Tibial artery (tissue), 4 donors: ENCODE measurements at regions not wholly inside any gene's neighbourhood (a gene's known extent, or its start where the extent isn't known, plus 50 kb on each side); places are given as distances from the start of the nearest gene placed in this dataset.

Experiments used
- DNase-seq, 2 donors: peaks; one replicate each; pipeline ENCODE4 v3.0.0-alpha.2; 2019
- H3K27ac ChIP-seq, 2 donors: fragments of 200-600 bp; sonication (generic) in 1 of 2; 1 replicate in 1 of 2; 2 replicates in 1 of 2; pipeline ENCODE4 v1.5.1; 2018 to 2019; ENCODE audit warnings: mild to moderate bottlenecking in 1 of 2
- H3K27me3 ChIP-seq, 2 donors: fragments of 200-600 bp; sonication (generic) in 1 of 2; one replicate each; pipeline versions ENCODE4 v1.5.1 to v1.6.0; 2016 to 2019
- H3K36me3 ChIP-seq, 3 donors: fragments of 200-600 bp; sonication (generic) in 2 of 3; one replicate each; pipeline ENCODE4 v1.5.1; 2016 to 2019; ENCODE audit warnings: mild to moderate bottlenecking in 2 of 3
- H3K4me1 ChIP-seq, 4 donors: fragments of 200-600 bp; sonication (generic) in 2 of 4; 1 replicate in 3 of 4; 2 replicates in 1 of 4; pipeline ENCODE4 v1.5.1; 2016 to 2019
- H3K4me3 ChIP-seq, 2 donors: fragments of 200-600 bp; sonication (generic) in 1 of 2; 1 replicate in 1 of 2; 2 replicates in 1 of 2; pipeline ENCODE4 v1.5.1; 2018 to 2019; ENCODE audit warnings: mild to moderate bottlenecking in 2 of 2
- H3K9me3 ChIP-seq, 3 donors: fragments of 200-600 bp; sonication (generic) in 1 of 3; one replicate each; pipeline ENCODE4 v1.5.1; 2016 to 2019
- intact Hi-C: fragments of 100-400 bp; cut with DNase I; formaldehyde crosslinking; loops from one replicate; pipeline ENCODE4 v1.15.0; 2023; ENCODE audit warnings: low total_unique reads
- TF ChIP-seq, protein P1 (sequence below), 2 experiments: fragments of 200-600 bp in 1 of 2; fragments of 450-650 bp in 1 of 2; IDR thresholded peaks; one replicate each; pipeline ENCODE4 v1.5.1; 2017 to 2019; ENCODE audit warnings: antibody characterized with exemption in 2 of 2, mild to moderate bottlenecking in 1 of 2, moderate library complexity in 1 of 2

DNA sequence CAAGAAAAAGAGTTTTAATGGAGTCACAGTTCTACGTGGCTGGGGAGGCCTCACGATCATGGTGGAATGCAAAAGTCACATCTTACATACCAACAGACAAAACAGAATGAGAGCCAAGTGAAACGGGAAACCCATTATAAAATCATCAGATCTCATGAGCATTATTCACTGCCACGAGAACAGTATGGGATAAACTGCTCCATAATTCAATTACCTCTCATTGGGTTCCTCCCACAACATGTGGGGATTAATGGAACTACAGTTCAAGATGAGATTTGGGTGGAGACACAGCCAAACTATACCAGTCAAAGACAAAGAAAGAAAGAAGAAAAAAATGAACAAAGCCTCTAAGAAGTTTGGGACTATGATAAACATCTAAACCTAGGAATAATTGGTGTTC is 158.9 kb downstream of the GC start:
- Histone ChIP-seq H3K36me3 (no peaks in the 10 kb centered on the region), H3K27ac (no peak overlapping the region), H3K9me3 (peaks cover 0 to 15% (median 7%) of the 10 kb centered on the region in 3 donors), H3K4me3 (no peak overlapping the region), H3K4me1 (no peaks in the 10 kb centered on the region), H3K27me3 (no peaks in the 10 kb centered on the region)
- DNase-seq, result no peak
- intact Hi-C loops, result no loop called here
- TF ChIP-seq, protein P1, sequence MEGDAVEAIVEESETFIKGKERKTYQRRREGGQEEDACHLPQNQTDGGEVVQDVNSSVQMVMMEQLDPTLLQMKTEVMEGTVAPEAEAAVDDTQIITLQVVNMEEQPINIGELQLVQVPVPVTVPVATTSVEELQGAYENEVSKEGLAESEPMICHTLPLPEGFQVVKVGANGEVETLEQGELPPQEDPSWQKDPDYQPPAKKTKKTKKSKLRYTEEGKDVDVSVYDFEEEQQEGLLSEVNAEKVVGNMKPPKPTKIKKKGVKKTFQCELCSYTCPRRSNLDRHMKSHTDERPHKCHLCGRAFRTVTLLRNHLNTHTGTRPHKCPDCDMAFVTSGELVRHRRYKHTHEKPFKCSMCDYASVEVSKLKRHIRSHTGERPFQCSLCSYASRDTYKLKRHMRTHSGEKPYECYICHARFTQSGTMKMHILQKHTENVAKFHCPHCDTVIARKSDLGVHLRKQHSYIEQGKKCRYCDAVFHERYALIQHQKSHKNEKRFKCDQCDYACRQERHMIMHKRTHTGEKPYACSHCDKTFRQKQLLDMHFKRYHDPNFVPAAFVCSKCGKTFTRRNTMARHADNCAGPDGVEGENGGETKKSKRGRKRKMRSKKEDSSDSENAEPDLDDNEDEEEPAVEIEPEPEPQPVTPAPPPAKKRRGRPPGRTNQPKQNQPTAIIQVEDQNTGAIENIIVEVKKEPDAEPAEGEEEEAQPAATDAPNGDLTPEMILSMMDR (IDR thresholded peaks at IDR 0.05), result no peak
